ENCODE measurements at regions not wholly inside any gene's neighbourhood (a gene's known extent, or its start where the extent isn't known, plus 50 kb on each side); places are given as distances from the start of the nearest gene placed in this dataset.

GRCh38 chr6:90368601-90369000 lies 72.0 kb upstream of the BACH2 start:
- TF ChIP-seq CTCF (IDR thresholded peaks at IDR 0.05), result no peak
- TF ChIP-seq ZFX (IDR thresholded peaks at IDR 0.05; ENCODE audit: borderline replicate concordance), result no peak

Measured in 22Rv1 (cell line).